WTC11 (cell line): ENCODE measurements at regions not wholly inside any gene's neighbourhood (a gene's known extent, or its start where the extent isn't known, plus 50 kb on each side); places are given as distances from the start of the nearest gene placed in this dataset.

Experiments used
- ATAC-seq: fragments of 200-7000 bp; cut with Tn5 transposase; 2 replicates; pipeline ENCODE4 v1.10.0; 2021; ENCODE audit warnings: mild to moderate bottlenecking, moderate library complexity
- CTCF ChIA-PET: fragments of 300-600 bp; sonication (Branson Sonifier 250); formaldehyde crosslinking; loops from one replicate; lab custom pipeline; 2021; ENCODE audit warnings: antibody characterized with exemption; lab: Charles Lee
- POLR2A ChIA-PET: fragments of 350-600 bp; sonication (Branson Sonifier 250); formaldehyde crosslinking; loops from one replicate; lab custom pipeline; 2021; ENCODE audit warnings: antibody characterized with exemption; lab: Charles Lee
- DNase-seq: peaks from one replicate; pipeline ENCODE4 v3.0.0; 2021; ENCODE audit warnings: low spot score
- H3K27ac Mint-ChIP-seq: 2 replicates; pipeline ENCODE4 v1.8.0; 2021; ENCODE audit warnings: mixed read lengths
- H3K27me3 Mint-ChIP-seq: 2 replicates; pipeline ENCODE4 v1.8.0; 2021; ENCODE audit warnings: low read depth, mild to moderate bottlenecking, moderate library complexity, mixed read lengths
- H3K36me3 Mint-ChIP-seq: 2 replicates; pipeline ENCODE4 v1.8.0; 2021; ENCODE audit warnings: mixed read lengths
- H3K4me1 Mint-ChIP-seq: 2 replicates; pipeline ENCODE4 v1.8.0; 2022; ENCODE audit warnings: mixed read lengths
- H3K4me3 Mint-ChIP-seq: 2 replicates; pipeline ENCODE4 v1.8.0; 2021; ENCODE audit warnings: mild to moderate bottlenecking, moderate library complexity, mixed read lengths
- H3K9me3 Mint-ChIP-seq: 2 replicates; pipeline ENCODE4 v1.8.0; 2021; ENCODE audit warnings: mixed read lengths
- IRF2 ChIP-seq: sonication (generic); formaldehyde crosslinking; IDR thresholded peaks from 2 replicates; pipeline ENCODE4 v1.8.0; 2022; ENCODE audit warnings: low read depth, missing genetic modification reagents, borderline replicate concordance
- MYBL2 ChIP-seq: sonication (generic); formaldehyde crosslinking; IDR thresholded peaks from 2 replicates; pipeline ENCODE4 v1.8.1; 2023; ENCODE audit warnings: mild to moderate bottlenecking, moderate library complexity, missing genetic modification reagents
- NFE2L1 ChIP-seq: sonication (generic); formaldehyde crosslinking; IDR thresholded peaks from 2 replicates; pipeline ENCODE4 v1.8.1; 2023; ENCODE audit warnings: missing genetic modification reagents
- NFYB ChIP-seq: sonication (generic); formaldehyde crosslinking; conservative IDR thresholded peaks from 2 replicates; pipeline ENCODE4 v1.8.0; 2022; ENCODE audit warnings: low read depth, missing genetic modification reagents
- RORB ChIP-seq: fragments of 250-450 bp; sonication (Bioruptor Pico); IDR thresholded peaks from 2 replicates; pipeline ENCODE4 v1.9.0; 2021; ENCODE audit warnings: mild to moderate bottlenecking
- SMAD3 ChIP-seq: sonication (generic); formaldehyde crosslinking; IDR thresholded peaks from 2 replicates; pipeline ENCODE4 v1.8.0; 2022; ENCODE audit warnings: missing genetic modification reagents, mild to moderate bottlenecking, borderline replicate concordance
- SMAD4 ChIP-seq: sonication (generic); formaldehyde crosslinking; IDR thresholded peaks from 2 replicates; pipeline ENCODE4 v1.8.0; 2022; ENCODE audit warnings: mild to moderate bottlenecking, missing genetic modification reagents
- TCF7 ChIP-seq: sonication (generic); formaldehyde crosslinking; IDR thresholded peaks from 2 replicates; pipeline ENCODE4 v1.8.0; 2022; ENCODE audit warnings: mild to moderate bottlenecking, low read depth, missing genetic modification reagents, moderate library complexity
- TEAD1 ChIP-seq: sonication (generic); formaldehyde crosslinking; IDR thresholded peaks from 2 replicates; pipeline ENCODE4 v1.8.0; 2022; ENCODE audit warnings: mild to moderate bottlenecking, missing genetic modification reagents
- TEAD4 ChIP-seq: sonication (generic); formaldehyde crosslinking; IDR thresholded peaks from 2 replicates; pipeline ENCODE4 v1.8.0; 2022; ENCODE audit warnings: mild to moderate bottlenecking, missing genetic modification reagents
- ZNF263 ChIP-seq: sonication (generic); formaldehyde crosslinking; IDR thresholded peaks from 2 replicates; pipeline ENCODE4 v1.8.1; 2022; ENCODE audit warnings: low read depth, mild to moderate bottlenecking, moderate library complexity, missing genetic modification reagents
- ZNF396 ChIP-seq: fragments of 250-450 bp; sonication (Bioruptor Pico); IDR thresholded peaks from 2 replicates; pipeline ENCODE4 v1.8.0; 2021; ENCODE audit warnings: mild to moderate bottlenecking, moderate library complexity, borderline replicate concordance
- ZNF671 ChIP-seq: fragments of 250-450 bp; sonication (Bioruptor Pico); IDR thresholded peaks from 2 replicates; pipeline ENCODE4 v1.8.0; 2021; ENCODE audit warnings: mild to moderate bottlenecking
- TF ChIP-seq, protein P1 (sequence below): sonication (generic); formaldehyde crosslinking; conservative IDR thresholded peaks from 2 replicates; pipeline ENCODE4 v1.8.1; 2022; ENCODE audit warnings: mild to moderate bottlenecking, missing genetic modification reagents
- TF ChIP-seq, protein P2 (sequence below): sonication (generic); formaldehyde crosslinking; IDR thresholded peaks from 2 replicates; pipeline ENCODE4 v1.8.1; 2023; ENCODE audit warnings: mild to moderate bottlenecking, missing genetic modification reagents, moderate library complexity
- TF ChIP-seq, protein P3 (sequence below): sonication (generic); formaldehyde crosslinking; IDR thresholded peaks from 2 replicates; pipeline ENCODE4 v1.8.1; 2023; ENCODE audit warnings: mild to moderate bottlenecking, moderate library complexity, missing genetic modification reagents
- TF ChIP-seq, protein P4 (sequence below): sonication (generic); formaldehyde crosslinking; IDR thresholded peaks from 2 replicates; pipeline ENCODE4 v1.8.0; 2022; ENCODE audit warnings: missing genetic modification reagents
- TF ChIP-seq, protein P5 (sequence below): fragments of 250-450 bp; sonication (Bioruptor Pico); IDR thresholded peaks from 2 replicates; pipeline ENCODE4 v1.9.0; 2021; ENCODE audit warnings: mild to moderate bottlenecking, borderline replicate concordance

DNA sequence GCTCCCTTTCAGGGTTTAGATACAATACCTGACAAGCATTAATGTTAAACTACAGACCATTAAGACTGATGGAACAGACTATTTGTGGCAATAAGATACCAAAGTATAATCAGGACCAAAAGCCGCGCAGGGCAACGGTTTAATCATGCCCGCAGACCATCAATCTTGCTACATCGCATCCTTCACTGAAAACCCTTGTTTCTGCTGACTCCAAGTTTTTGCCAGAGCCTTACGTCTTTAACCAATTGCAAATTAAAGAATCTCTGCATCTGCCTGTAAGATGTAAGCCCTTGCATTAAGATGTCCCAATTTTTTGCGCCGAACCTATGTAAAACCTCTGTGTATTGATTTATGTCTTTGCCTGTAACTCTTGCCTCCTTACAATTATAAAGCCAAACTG lies 94.2 kb upstream of the RBBP6 start:
- ChIA-PET POLR2A (no interaction called here), CTCF (no interaction called here)
- no peak overlapping the region for H3K27ac Mint-ChIP-seq
- H3K9me3 Mint-ChIP-seq = peaks cover 22% of the 10 kb centered on the region
- peaks cover 21% of the 10 kb centered on the region for H3K36me3 Mint-ChIP-seq
- TF ChIP-seq, protein P1, sequence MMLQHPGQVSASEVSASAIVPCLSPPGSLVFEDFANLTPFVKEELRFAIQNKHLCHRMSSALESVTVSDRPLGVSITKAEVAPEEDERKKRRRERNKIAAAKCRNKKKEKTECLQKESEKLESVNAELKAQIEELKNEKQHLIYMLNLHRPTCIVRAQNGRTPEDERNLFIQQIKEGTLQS (CRISPR knock-in tag) = no peak
- TF ChIP-seq, protein P2, sequence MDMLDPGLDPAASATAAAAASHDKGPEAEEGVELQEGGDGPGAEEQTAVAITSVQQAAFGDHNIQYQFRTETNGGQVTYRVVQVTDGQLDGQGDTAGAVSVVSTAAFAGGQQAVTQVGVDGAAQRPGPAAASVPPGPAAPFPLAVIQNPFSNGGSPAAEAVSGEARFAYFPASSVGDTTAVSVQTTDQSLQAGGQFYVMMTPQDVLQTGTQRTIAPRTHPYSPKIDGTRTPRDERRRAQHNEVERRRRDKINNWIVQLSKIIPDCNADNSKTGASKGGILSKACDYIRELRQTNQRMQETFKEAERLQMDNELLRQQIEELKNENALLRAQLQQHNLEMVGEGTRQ (CRISPR knock-in tag) = no peak
- no peak for TF ChIP-seq NFE2L1 (CRISPR knock-in tag)
- no peak for TF ChIP-seq RORB
- no peak for TF ChIP-seq NFYB (CRISPR knock-in tag)
- no peak for TF ChIP-seq SMAD4 (CRISPR knock-in tag)
- TF ChIP-seq, protein P3, sequence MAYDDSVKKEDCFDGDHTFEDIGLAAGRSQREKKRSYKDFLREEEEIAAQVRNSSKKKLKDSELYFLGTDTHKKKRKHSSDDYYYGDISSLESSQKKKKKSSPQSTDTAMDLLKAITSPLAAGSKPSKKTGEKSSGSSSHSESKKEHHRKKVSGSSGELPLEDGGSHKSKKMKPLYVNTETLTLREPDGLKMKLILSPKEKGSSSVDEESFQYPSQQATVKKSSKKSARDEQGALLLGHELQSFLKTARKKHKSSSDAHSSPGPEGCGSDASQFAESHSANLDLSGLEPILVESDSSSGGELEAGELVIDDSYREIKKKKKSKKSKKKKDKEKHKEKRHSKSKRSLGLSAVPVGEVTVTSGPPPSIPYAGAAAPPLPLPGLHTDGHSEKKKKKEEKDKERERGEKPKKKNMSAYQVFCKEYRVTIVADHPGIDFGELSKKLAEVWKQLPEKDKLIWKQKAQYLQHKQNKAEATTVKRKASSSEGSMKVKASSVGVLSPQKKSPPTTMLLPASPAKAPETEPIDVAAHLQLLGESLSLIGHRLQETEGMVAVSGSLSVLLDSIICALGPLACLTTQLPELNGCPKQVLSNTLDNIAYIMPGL = no peak
- TF ChIP-seq TEAD4 (CRISPR knock-in tag) = no peak
- no peak for TF ChIP-seq SMAD3 (CRISPR knock-in tag)
- TF ChIP-seq MYBL2 (CRISPR knock-in tag) = no peak
- TF ChIP-seq TCF7 = no peak
- TF ChIP-seq IRF2 (CRISPR knock-in tag) = no peak
- TF ChIP-seq ZNF263 (CRISPR knock-in tag) = no peak
- no peak for TF ChIP-seq TEAD1 (CRISPR knock-in tag)
- no peak for ATAC-seq
- 0 out of 2 replicates have a peak, but pooled peaks cover 6% of the 10 kb centered on the region for H3K4me1 Mint-ChIP-seq
- H3K4me3 Mint-ChIP-seq = no peak overlapping the region
- no peak for DNase-seq
- H3K27me3 Mint-ChIP-seq = peaks cover 4% of the 10 kb centered on the region

DNA sequence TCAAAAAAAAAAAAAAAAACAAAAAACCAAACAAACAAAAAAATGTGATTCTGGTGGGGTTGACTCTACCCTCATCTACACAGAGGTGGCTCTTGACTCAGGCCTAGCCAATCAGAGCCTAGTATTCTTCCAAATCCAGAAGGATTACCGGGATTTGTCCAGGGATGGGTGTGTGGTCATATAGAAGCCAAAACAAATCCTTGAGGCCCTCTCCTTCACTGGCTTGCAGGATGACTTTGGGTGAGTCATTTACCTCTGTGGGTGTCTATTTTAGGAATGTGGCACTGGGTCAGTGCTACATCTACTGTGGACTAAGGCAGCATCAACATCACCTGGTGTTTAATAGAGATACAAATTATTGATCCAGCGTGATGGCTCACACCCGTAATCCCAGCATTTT lies 93.2 kb upstream of the RBBP6 start:
- Mint-ChIP-seq H3K27me3 (peaks cover 2% of the 10 kb centered on the region; the same call in 1 of the 2 replicates), H3K36me3 (peaks cover 18% of the 10 kb centered on the region), H3K4me3 (no peak overlapping the region), H3K9me3 (peaks cover 16% of the 10 kb centered on the region), H3K4me1 (0 out of 2 replicates have a peak, but pooled peaks cover 6% of the 10 kb centered on the region), H3K27ac (no peak overlapping the region)
- CTCF ChIA-PET = no interaction called here
- TF ChIP-seq ZNF396 = no peak
- TF ChIP-seq, protein P4, sequence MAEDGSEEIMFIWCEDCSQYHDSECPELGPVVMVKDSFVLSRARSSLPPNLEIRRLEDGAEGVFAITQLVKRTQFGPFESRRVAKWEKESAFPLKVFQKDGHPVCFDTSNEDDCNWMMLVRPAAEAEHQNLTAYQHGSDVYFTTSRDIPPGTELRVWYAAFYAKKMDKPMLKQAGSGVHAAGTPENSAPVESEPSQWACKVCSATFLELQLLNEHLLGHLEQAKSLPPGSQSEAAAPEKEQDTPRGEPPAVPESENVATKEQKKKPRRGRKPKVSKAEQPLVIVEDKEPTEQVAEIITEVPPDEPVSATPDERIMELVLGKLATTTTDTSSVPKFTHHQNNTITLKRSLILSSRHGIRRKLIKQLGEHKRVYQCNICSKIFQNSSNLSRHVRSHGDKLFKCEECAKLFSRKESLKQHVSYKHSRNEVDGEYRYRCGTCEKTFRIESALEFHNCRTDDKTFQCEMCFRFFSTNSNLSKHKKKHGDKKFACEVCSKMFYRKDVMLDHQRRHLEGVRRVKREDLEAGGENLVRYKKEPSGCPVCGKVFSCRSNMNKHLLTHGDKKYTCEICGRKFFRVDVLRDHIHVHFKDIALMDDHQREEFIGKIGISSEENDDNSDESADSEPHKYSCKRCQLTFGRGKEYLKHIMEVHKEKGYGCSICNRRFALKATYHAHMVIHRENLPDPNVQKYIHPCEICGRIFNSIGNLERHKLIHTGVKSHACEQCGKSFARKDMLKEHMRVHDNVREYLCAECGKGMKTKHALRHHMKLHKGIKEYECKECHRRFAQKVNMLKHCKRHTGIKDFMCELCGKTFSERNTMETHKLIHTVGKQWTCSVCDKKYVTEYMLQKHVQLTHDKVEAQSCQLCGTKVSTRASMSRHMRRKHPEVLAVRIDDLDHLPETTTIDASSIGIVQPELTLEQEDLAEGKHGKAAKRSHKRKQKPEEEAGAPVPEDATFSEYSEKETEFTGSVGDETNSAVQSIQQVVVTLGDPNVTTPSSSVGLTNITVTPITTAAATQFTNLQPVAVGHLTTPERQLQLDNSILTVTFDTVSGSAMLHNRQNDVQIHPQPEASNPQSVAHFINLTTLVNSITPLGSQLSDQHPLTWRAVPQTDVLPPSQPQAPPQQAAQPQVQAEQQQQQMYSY = no peak
- TF ChIP-seq, protein P5, sequence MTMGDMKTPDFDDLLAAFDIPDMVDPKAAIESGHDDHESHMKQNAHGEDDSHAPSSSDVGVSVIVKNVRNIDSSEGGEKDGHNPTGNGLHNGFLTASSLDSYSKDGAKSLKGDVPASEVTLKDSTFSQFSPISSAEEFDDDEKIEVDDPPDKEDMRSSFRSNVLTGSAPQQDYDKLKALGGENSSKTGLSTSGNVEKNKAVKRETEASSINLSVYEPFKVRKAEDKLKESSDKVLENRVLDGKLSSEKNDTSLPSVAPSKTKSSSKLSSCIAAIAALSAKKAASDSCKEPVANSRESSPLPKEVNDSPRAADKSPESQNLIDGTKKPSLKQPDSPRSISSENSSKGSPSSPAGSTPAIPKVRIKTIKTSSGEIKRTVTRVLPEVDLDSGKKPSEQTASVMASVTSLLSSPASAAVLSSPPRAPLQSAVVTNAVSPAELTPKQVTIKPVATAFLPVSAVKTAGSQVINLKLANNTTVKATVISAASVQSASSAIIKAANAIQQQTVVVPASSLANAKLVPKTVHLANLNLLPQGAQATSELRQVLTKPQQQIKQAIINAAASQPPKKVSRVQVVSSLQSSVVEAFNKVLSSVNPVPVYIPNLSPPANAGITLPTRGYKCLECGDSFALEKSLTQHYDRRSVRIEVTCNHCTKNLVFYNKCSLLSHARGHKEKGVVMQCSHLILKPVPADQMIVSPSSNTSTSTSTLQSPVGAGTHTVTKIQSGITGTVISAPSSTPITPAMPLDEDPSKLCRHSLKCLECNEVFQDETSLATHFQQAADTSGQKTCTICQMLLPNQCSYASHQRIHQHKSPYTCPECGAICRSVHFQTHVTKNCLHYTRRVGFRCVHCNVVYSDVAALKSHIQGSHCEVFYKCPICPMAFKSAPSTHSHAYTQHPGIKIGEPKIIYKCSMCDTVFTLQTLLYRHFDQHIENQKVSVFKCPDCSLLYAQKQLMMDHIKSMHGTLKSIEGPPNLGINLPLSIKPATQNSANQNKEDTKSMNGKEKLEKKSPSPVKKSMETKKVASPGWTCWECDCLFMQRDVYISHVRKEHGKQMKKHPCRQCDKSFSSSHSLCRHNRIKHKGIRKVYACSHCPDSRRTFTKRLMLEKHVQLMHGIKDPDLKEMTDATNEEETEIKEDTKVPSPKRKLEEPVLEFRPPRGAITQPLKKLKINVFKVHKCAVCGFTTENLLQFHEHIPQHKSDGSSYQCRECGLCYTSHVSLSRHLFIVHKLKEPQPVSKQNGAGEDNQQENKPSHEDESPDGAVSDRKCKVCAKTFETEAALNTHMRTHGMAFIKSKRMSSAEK = no peak
- TF ChIP-seq ZNF671 (CRISPR knock-in tag) = no peak
- POLR2A ChIA-PET = no interaction called here
- DNase-seq (no peak), ATAC-seq (no peak)
